Colon (tissue), 2 donors: ENCODE measurements at regions not wholly inside any gene's neighbourhood (a gene's known extent, or its start where the extent isn't known, plus 50 kb on each side); places are given as distances from the start of the nearest gene placed in this dataset.
"Not testable (repeated sequence)": the region's sequence is repeated elsewhere in the genome, so short reads cannot be mapped to it uniquely, and the experiment has no call there.

Experiments
- FAIRE-seq: peaks from 2 replicates; lab custom pipeline; 2012; peaks lifted over from hg19 to GRCh38; lab: Jason Lieb, UNC
- donor health status: control.
- donor health status: control.

GRCh38 chr6:137399881-137400443 is 94.2 kb downstream of the OLIG3 start:
- FAIRE-seq = no peak

- FAIRE-seq = no peak
Observed at GRCh38 chr6:137395316-137395715, 98.9 kb downstream of the OLIG3 start.

- FAIRE-seq = no peak
Observed at GRCh38 chr6:137391061-137391814, 103.0 kb downstream of the OLIG3 start.

GRCh38 chr6:137390334-137390733 is 103.9 kb downstream of the OLIG3 start:
- no peak for FAIRE-seq

GRCh38 chr6:137389150-137389704 is 105.0 kb downstream of the OLIG3 start:
- no peak for FAIRE-seq

- no peak for FAIRE-seq
Observed at GRCh38 chr6:137387096-137387764, 107.0 kb downstream of the OLIG3 start.

- FAIRE-seq = not testable (repeated sequence)
Observed at GRCh38 chr6:137383287-137383686, 110.9 kb downstream of the OLIG3 start.

- FAIRE-seq = no peak
Observed at GRCh38 chr6:137378090-137378369, 116.2 kb downstream of the OLIG3 start.

- no peak for FAIRE-seq
Observed at GRCh38 chr6:137373296-137373695, 120.9 kb downstream of the OLIG3 start.

GRCh38 chr6:137372532-137372931 is 121.7 kb downstream of the OLIG3 start:
- no peak for FAIRE-seq

GRCh38 chr6:137371634-137372016 is 122.6 kb downstream of the OLIG3 start:
- no peak for FAIRE-seq

GRCh38 chr6:137370871-137371633 is 123.1 kb downstream of the OLIG3 start:
- no peak for FAIRE-seq

- FAIRE-seq = no peak
Observed at GRCh38 chr6:137369136-137369535, 125.1 kb downstream of the OLIG3 start.

GRCh38 chr6:137365707-137366437 is 128.3 kb downstream of the OLIG3 start:
- FAIRE-seq = no peak

- no peak for FAIRE-seq
Observed at GRCh38 chr6:137363805-137364138, 130.4 kb downstream of the OLIG3 start.

GRCh38 chr6:137362878-137363804 is 131.1 kb downstream of the OLIG3 start:
- no peak for FAIRE-seq

- FAIRE-seq = no peak
Observed at GRCh38 chr6:137361701-137362100, 132.5 kb downstream of the OLIG3 start.

GRCh38 chr6:137358273-137358672 is 135.9 kb downstream of the OLIG3 start:
- FAIRE-seq = no peak

GRCh38 chr6:137357948-137358266 is 136.3 kb downstream of the OLIG3 start:
- FAIRE-seq = no peak

GRCh38 chr6:137357263-137357947 is 136.8 kb downstream of the OLIG3 start:
- no peak for FAIRE-seq
